ENCODE measurements at regions not wholly inside any gene's neighbourhood (a gene's known extent, or its start where the extent isn't known, plus 50 kb on each side); places are given as distances from the start of the nearest gene placed in this dataset.

DNA sequence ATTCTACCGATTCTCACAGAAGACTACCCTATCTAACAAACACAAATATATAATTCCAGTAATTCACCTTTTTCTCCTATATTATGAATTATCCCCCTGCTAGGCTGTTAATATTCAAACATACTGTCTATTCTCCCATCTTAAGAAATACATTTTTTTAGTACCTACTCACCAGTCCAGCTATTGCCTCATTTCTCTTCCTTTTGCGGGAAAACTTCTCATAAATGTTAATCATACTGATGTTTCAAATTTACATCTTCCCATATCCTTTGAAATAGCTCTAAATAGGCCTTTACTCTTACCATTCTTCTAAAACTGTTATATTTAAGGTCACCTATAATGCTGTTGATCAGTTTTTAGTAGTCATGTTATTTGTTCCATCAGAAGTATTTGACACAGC lies 759.1 kb upstream of the SLIT2 start (continued):
- TF ChIP-seq, protein P1, sequence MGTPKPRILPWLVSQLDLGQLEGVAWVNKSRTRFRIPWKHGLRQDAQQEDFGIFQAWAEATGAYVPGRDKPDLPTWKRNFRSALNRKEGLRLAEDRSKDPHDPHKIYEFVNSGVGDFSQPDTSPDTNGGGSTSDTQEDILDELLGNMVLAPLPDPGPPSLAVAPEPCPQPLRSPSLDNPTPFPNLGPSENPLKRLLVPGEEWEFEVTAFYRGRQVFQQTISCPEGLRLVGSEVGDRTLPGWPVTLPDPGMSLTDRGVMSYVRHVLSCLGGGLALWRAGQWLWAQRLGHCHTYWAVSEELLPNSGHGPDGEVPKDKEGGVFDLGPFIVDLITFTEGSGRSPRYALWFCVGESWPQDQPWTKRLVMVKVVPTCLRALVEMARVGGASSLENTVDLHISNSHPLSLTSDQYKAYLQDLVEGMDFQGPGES (IDR thresholded peaks at IDR 0.05; ENCODE audit: low read depth, low read length): no peak
- TF ChIP-seq NFIC (IDR thresholded peaks at IDR 0.05; ENCODE audit: borderline replicate concordance) (no peak), EZH2phosphoT487 (IDR thresholded peaks at IDR 0.05; ENCODE audit: borderline replicate concordance, low read depth) (no peak), FOXJ3 (CRISPR knock-in tag; IDR thresholded peaks at IDR 0.05) (no peak), GATA2 (CRISPR knock-in tag; IDR thresholded peaks at IDR 0.05) (no peak), TEAD4 (IDR thresholded peaks at IDR 0.05; ENCODE audit: borderline replicate concordance, insufficient read depth) (no peak), CHD2 (IDR thresholded peaks at IDR 0.05; ENCODE audit: low read length, partially characterized antibody) (no peak), RAD21 (IDR thresholded peaks at IDR 0.05; ENCODE audit: low read length) (no peak), NRF1 (IDR thresholded peaks at IDR 0.05; ENCODE audit: low read depth, low read length) (no peak)
- TF ChIP-seq, protein P2, sequence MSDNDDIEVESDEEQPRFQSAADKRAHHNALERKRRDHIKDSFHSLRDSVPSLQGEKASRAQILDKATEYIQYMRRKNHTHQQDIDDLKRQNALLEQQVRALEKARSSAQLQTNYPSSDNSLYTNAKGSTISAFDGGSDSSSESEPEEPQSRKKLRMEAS (IDR thresholded peaks at IDR 0.05; ENCODE audit: low read depth): no peak

DNA sequence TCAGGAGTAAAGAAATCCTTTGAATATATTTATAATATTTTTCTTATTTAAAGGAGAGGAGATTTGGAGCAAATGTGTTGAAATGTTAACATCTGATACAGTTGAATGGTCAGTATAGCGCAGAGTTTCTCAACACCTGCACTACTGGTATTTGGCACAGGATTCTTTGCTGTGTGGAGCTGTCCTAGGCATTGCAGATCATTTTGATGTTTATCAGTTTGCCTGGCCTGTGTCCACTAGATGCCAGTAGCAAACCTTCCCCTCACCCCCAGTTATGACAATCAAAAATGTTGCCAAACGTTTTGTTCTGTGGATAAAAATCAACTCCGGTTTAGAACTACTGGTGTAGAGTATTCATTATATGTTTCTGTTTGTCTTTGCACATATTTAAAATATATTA lies 765.3 kb upstream of the SLIT2 start:
- Histone ChIP-seq H3F3A (replicated peaks; ENCODE audit: insufficient read depth) (no peaks in the 10 kb centered on the region), H3K9me2 (no peaks in the 10 kb centered on the region), H3K9me3 (no peaks in the 10 kb centered on the region), H4K20me1 (ENCODE audit: insufficient read depth) (no peaks in the 10 kb centered on the region), H3K27ac (ENCODE audit: low read depth in 2 of 2, low read length in 1 of 2) (no peak overlapping the region), H2AFZ (ENCODE audit: low read depth) (no peak overlapping the region), H3K9ac (no peak overlapping the region), H3K4me1 (ENCODE audit: control insufficient read depth in 1 of 2, insufficient read depth in 2 of 2, low read depth in 1 of 2, low read length in 1 of 2) (no peaks in the 10 kb centered on the region; a peak in 2 of 4 replicates), H3K27me3 (ENCODE audit: insufficient read depth) (no peaks in the 10 kb centered on the region), H3K4me2 (no peak overlapping the region), H3K4me3 (ENCODE audit: low read depth in 2 of 2, low read length in 1 of 2) (no peak overlapping the region), H3K36me3 (replicated peaks in 1 of 2; ENCODE audit: control insufficient read depth in 1 of 2, insufficient read depth in 2 of 2, low read length in 1 of 2) (no peaks in the 10 kb centered on the region), H3K79me2 (ENCODE audit: insufficient read depth) (no peaks in the 10 kb centered on the region)
- DNase-seq: peak; percentile 28
- POLR2A ChIA-PET: no interaction called here
- WGBS (ENCODE audit: low lambda C conversion rate): 29% methylated on average over 3 of the region's 3 CpGs
- CTCF ChIA-PET: interaction anchor here (1.4 to 1.7 kb wide), 2 partner anchors 759 to 762 kb away, joined by 3 to 7 read pairs; no protein-coding TSS in a partner anchor
- TF ChIP-seq GATA2 (CRISPR knock-in tag; IDR thresholded peaks at IDR 0.05): peak; percentile 67
- TF ChIP-seq SMC3 (IDR thresholded peaks at IDR 0.05; ENCODE audit: low read depth, low read length): peak; percentile 28; the same call in 1 of the 2 replicates
- TF ChIP-seq, protein P3, sequence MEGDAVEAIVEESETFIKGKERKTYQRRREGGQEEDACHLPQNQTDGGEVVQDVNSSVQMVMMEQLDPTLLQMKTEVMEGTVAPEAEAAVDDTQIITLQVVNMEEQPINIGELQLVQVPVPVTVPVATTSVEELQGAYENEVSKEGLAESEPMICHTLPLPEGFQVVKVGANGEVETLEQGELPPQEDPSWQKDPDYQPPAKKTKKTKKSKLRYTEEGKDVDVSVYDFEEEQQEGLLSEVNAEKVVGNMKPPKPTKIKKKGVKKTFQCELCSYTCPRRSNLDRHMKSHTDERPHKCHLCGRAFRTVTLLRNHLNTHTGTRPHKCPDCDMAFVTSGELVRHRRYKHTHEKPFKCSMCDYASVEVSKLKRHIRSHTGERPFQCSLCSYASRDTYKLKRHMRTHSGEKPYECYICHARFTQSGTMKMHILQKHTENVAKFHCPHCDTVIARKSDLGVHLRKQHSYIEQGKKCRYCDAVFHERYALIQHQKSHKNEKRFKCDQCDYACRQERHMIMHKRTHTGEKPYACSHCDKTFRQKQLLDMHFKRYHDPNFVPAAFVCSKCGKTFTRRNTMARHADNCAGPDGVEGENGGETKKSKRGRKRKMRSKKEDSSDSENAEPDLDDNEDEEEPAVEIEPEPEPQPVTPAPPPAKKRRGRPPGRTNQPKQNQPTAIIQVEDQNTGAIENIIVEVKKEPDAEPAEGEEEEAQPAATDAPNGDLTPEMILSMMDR (IDR thresholded peaks at IDR 0.05): peak; percentile 27
- TF ChIP-seq TCF12 (IDR thresholded peaks at IDR 0.05): 0 out of 2 replicates have a peak, but pooled peaks have one; percentile 21
- TF ChIP-seq RAD21 (IDR thresholded peaks at IDR 0.05; ENCODE audit: low read length): peak; percentile 64
- TF ChIP-seq, protein P4, sequence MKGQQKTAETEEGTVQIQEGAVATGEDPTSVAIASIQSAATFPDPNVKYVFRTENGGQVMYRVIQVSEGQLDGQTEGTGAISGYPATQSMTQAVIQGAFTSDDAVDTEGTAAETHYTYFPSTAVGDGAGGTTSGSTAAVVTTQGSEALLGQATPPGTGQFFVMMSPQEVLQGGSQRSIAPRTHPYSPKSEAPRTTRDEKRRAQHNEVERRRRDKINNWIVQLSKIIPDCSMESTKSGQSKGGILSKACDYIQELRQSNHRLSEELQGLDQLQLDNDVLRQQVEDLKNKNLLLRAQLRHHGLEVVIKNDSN (IDR thresholded peaks at IDR 0.05; ENCODE audit: borderline replicate concordance, low read depth): no peak
- TF ChIP-seq NFIC (IDR thresholded peaks at IDR 0.05; ENCODE audit: borderline replicate concordance): peak; percentile 15; the same call in 1 of the 2 replicates
- TF ChIP-seq JUND (IDR thresholded peaks at IDR 0.05): no peak

All from SK-N-SH (cell line).